ENCODE measurements at regions not wholly inside any gene's neighbourhood (a gene's known extent, or its start where the extent isn't known, plus 50 kb on each side); places are given as distances from the start of the nearest gene placed in this dataset.

DNA sequence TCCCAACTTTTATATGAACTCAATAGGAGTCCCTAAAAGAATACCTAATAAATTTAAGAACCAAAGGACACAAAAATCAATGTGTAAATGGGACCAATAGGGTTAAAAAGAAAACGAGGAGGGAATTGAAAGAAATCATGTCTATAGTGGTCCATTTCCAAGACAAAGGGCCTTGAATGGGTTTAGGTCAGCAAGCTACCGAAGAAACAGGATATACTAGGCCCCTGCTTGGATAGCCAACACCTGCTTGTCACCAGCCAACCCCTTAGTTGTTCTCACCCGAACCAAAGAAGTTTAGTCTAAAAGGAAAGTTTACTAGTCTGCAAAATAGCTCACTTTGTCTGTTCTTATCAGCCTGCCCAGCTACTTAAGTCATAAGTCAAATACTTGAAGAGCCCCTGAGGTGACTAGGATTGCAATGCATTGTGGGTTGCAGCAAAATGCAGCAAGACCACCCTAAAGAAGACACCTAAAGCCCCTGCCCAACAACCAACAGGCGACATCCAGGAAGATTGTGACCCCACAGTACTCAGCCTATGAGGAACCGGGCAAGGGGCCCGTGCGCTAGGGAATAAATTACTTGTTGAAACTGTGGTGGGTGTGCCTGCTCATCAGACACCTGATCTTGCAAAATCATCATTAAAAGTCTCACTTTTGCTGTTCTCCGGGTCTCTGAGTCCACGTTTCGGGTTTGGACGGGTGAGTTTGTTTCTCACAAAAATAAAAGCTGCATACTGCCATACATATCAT is 183.9 kb upstream of the PPP1R26 start:
- no peak overlapping the region for H3K27ac ChIP-seq
- TF ChIP-seq, protein P1, sequence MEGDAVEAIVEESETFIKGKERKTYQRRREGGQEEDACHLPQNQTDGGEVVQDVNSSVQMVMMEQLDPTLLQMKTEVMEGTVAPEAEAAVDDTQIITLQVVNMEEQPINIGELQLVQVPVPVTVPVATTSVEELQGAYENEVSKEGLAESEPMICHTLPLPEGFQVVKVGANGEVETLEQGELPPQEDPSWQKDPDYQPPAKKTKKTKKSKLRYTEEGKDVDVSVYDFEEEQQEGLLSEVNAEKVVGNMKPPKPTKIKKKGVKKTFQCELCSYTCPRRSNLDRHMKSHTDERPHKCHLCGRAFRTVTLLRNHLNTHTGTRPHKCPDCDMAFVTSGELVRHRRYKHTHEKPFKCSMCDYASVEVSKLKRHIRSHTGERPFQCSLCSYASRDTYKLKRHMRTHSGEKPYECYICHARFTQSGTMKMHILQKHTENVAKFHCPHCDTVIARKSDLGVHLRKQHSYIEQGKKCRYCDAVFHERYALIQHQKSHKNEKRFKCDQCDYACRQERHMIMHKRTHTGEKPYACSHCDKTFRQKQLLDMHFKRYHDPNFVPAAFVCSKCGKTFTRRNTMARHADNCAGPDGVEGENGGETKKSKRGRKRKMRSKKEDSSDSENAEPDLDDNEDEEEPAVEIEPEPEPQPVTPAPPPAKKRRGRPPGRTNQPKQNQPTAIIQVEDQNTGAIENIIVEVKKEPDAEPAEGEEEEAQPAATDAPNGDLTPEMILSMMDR (conservative IDR thresholded peaks at IDR 0.05), result no peak

DNA sequence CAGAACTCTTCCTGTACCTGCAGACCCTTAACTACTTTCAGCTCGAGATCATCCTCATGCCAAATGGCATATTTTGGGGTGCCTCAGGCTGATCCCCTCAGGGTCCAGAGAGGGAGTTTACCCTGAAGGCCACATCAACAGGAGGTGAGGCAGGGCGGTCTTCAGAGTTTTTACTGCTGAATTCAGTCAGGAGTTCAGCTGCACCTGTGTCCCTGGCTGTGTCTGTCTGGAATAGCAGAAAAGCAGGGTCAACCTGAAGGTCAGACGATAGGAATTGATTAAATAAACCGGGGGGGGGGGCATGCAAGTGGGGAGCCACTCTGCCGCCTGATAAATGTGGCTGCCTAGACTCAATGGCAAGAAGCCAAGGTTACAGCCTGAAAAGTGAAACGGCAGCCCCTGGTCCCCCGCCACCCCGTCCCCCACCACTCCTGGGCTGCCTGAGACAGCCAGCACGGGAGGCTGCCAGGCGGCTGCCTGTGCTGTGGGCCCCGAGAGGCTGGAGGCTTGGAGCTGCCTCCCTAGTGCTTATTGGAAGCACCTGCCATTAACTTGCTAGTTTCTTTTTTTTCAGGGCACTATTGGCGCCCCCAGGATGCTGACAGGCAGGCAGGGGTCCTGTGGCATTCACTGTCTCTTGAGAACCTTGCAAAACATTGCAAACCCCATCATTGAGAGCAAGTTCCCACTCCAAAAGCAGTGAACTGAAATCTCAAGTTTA is 182.7 kb upstream of the PPP1R26 start:
- TF ChIP-seq, protein P1 (conservative IDR thresholded peaks at IDR 0.05), result no peak
- no peak overlapping the region for H3K27ac ChIP-seq

DNA sequence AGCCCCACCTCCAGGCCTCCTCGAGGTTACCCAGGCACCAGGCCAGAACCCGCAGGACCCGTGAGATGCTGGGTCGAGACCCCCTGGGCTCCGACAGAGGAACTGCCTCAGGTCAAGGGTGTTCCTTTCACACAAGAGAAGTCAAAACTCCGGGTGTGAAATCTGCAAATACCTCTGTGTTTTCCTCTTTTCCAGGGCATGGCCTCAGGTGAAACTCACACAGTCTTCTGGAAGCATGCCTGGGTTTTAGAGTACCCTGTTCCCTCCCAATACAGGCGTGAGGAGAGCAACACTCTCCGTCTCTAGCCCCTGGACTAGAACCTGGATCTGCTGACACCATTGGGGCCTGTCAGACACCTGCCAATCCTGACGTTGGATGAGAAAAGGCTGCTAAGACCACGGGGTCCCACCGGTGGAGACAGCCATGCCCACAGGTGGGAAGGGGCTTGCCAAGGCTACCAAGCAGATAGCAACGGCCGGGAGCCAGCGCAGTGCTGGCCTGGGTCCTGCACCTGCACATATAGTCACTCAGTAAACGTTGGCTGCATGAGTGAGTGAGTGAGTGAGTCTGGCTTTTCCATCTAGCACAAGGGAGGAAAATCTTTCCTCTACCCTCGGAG is 182.0 kb upstream of the PPP1R26 start:
- TF ChIP-seq, protein P1 (conservative IDR thresholded peaks at IDR 0.05), result no peak
- H3K27ac ChIP-seq, result no peak overlapping the region

DNA sequence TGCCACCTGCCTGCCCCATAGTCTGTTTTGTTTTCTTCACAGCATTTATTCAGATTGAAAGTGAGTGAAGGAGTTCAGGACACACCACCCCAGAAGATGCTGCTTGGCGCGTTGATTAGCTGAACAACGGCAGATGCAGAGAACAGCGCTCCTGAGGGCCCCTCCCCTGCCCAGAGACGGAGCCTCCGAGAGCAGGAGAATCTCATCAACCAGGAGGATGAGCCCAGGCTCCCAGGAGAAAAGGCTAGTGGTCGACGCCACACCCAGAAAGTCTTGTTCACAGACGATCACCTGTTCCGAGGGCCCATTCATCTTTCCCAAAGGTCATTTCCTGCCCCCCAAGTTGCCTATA is 180.4 kb upstream of the PPP1R26 start:
- TF ChIP-seq, protein P1 (conservative IDR thresholded peaks at IDR 0.05), result no peak
- no peak overlapping the region; the same call in 1 of the 2 replicates for H3K27ac ChIP-seq

DNA sequence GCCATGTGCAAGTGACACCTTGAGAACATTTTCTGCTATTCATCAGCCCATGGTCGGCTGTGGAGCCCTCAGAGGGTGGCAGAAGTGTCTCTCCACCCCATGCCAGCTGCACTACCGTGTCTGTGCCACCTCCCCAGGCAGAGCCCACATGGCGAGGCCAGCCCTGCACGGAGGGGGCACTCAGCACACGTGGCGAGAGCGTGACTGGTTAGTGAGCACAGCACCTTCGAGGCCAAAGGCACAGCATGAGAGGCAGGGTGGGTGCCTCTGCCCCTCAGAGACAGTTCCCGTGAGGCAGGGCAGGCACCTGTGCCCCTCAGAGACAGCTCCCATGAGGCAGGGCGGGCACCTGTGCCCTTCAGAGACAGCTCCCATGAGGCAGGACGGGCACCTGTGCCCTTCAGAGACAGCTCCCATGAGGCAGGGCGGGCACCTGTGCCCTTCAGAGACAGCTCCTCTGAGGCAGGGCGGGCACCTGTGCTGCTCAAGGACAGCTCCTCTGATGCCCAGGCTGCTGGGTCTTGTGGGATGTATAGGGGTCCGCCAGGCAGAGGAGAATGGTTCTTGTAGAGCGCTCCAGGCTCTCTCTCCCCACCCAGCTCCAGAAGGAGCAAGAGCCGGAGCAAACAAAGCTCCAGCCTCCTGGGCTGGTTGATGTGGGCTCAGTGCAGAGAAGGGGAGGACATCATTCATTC is 179.8 kb upstream of the PPP1R26 start:
- TF ChIP-seq, protein P1 (conservative IDR thresholded peaks at IDR 0.05), result no peak
- peak overlapping the region; percentile 53; the same call in 1 of the 2 replicates for H3K27ac ChIP-seq

DNA sequence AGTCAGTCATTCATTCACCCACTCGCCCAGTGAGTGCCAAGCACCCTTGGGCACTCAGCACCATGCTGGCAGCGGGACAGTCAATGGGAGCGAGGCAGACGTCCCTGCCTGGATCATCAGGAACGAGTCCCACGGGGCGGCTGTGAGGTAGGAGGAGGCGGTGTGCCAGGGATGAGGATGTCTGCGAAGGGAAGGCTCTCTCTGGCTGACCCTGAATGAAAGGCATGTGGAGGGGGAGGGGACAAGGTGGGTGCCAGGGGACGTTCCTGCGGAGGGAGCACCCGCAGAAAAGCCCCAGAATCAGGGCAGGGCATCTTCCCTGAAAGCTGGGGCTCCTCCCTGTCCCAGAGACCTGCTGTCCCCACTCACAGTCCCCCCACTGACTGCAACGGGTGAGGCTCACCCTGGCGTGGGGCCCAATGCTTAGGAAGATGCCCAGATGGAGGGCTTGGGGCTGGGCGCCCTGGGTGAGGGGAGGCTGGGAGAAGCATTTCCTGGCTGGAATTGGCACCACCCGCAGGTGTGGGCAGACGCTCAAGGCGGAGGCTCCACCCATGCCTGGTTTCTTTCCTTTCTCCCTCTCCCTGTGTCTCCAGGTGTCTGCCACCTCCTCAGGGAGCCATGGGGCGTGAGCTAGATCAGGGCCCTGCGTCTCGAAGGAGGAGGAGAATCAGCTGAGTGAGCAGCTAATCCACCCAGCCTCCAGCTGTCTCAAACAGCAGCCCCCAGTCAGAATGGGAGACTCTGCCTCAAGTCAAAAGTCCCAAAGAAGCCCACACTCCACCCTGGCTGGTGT is 179.0 kb upstream of the PPP1R26 start:
- peak overlapping the region; percentile 53 for H3K27ac ChIP-seq
- TF ChIP-seq, protein P1 (conservative IDR thresholded peaks at IDR 0.05), result no peak

Measured in VCaP (cell line).